Middle frontal gyrus (tissue), 1 donor: ENCODE measurements at regions not wholly inside any gene's neighbourhood (a gene's known extent, or its start where the extent isn't known, plus 50 kb on each side); places are given as distances from the start of the nearest gene placed in this dataset.
"Not testable (repeated sequence)": the region's sequence is repeated elsewhere in the genome, so short reads cannot be mapped to it uniquely, and the experiment has no call there.

Source experiments
- DNase-seq: peaks from one replicate; pipeline ENCODE4 v3.0.0-alpha.2; 2015; ENCODE audit warnings: low spot score; ENCODE audit errors: extremely low spot score

GRCh38 chr1:181949500-181949899 is 112.0 kb downstream of the ZNF648 start:
- DNase-seq = no peak

- DNase-seq = no peak
Measured at GRCh38 chr1:181948372-181948771, 113.1 kb downstream of the ZNF648 start.

DNA sequence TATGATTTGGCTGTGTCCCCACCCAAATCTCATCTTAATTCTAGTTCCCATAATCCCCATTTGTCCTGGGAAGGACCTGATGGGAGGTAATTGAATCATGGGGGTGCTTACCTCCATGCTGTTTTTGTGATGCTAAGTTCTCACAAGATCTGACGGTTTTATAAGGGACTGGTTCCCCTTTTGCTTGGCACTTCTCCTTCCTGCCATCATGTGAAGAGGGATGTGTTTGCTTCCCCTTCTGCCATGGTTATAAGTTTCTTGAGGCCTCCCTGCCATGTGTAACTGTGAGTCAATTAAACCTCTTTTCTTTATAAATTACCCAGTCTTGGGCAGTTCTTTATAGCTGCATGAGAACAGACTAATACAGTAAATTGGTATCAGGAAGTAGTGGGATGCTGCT is 114.1 kb downstream of the ZNF648 start:
- DNase-seq = no peak

DNA sequence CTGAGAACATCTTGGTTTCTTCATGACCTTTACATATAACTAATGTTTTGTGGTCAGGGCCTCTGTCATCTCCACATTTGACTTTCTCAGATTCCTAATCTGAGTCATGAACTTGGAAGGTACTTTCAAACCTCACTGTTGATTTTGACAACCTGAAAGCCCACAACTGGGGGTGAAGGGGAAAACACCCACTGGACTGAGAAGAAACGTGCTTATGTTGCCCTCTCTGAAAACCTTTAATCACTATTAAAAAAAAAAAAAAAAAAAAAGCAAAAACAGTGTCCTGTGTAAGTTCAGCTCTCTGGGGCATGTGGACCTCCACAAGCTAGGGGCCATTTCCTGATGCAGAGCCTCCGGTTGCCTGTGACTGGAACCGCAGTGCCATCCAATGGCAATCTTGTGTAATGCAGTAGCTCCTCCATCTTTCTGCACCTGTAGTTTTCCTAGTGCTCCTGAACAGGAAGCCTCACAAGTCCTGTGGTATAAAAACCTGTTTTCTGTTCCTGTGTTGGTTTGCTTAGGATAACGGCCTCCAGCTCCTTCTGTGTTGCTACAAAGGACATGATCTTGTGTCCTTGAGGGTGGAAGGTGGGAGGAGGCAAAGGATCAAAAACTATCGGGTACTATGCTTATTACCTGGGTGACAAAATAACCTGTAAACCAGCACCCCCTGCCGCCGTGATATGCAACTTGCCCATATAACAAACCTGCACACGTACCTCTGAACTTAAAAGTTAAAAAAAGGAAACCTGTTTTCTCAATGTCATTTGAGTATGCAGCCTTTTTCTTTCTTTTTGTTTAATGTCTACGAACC is 124.5 kb downstream of the ZNF648 start:
- DNase-seq = peak; percentile 31

DNA sequence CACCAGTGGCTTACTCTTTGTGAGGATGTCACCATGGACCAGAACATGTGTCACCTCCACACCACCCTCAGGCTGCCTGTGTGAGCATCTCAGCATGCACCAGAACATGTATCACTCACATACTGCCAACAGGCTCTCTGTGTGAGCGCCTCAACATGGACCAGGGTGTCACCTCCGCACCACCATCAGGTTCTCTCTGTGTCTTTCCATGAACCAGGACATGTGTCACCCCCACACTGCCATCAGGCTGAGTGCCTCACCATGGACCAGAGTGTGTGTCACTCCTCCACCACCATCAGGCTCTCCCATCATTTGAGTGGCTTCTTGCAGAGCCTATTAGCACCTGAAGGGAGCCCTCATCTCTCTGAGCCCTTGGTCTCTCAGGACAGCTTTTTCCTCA is 125.2 kb downstream of the ZNF648 start:
- no peak for DNase-seq

DNA sequence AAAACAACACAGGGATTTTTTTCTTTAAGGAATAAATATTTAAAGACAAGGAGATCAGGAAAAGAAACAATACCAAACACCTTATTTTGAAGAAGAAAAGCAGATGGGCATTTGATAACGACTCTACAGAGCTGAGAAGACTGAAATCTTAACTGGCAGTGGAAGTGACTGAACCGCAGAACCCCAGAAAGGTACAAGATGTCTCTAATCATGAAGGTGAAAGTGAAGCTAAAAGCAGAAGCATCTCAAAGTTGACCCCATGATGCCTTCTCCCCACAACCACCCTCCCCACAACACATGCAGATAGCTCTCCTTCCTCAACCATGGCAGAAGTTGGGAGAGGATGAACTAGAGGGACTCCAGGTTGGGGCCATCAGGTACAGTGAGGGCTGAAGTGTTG is 129.6 kb downstream of the ZNF648 start:
- DNase-seq = no peak

DNA sequence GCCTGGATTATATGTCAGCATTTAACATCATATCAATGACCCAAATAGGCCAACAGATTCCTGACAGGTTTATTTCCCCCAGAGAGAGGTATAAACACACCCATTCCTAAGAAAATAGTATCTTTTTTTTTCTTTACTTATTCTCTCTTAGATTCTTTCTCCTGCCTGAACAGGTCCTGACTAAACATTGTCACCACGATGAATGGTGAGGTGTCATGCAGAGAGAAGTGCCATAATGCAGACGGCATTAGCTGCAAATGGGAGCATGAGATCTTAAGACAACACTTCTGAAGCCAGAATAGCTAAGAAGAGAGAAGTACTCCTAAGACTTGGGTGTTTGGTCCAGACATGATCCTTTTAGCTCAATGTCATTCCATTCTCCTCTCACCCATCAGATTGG is 131.3 kb downstream of the ZNF648 start:
- DNase-seq = no peak

GRCh38 chr1:181926697-181927096 is 134.8 kb downstream of the ZNF648 start:
- no peak for DNase-seq

- DNase-seq = not testable (repeated sequence)
Measured at GRCh38 chr1:181924034-181924433, 137.5 kb downstream of the ZNF648 start.

DNA sequence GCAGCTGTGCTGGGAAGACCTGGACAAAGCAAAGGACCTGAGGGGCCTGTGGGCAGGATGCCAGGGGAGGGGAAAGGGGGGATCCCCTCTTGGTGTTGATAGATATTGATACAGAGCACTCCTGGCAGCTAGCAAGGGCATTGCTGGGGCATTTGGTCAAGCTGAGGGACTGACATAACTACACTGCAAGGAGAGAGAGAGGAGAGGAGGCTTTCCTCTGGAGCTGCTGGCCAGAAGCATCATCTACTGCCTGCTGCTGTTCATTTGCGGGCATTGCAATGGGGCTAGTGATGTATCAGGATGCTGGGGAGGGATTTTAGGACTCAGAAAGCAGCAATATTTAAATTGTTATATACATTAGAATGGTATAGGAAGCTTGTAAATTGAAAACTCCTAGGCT is 142.0 kb downstream of the ZNF648 start:
- DNase-seq = no peak

DNA sequence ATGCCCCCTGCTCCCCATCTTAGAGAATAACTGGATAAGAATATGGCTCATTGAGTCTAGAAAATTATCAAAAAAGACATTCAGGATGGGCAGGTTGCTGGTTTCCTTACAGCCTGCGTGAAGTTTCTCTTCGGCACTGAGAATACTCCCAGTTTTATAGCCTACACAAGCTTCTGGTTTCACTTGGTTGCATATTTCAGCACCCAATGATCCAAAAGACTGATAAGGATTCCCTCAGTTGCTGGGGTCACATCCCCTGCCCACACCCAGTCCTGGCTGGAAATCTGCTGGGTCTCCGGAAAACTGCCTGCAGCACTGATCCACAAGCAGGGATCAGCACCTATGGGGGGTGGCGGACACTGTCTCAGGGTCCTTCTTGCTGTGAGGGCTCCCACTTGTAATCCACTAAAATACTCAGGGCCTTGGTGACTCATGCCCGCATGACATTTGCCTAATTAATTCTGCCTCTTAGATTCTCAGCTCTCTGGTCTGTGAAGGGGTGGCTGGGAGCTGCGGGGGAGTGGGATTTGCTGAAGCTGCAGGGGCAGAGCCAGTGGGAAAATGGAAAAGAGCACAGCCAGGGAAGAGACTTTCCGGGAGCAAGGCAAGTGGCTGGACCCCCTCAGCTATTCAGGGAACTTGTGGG is 142.5 kb downstream of the ZNF648 start:
- DNase-seq = no peak

GRCh38 chr1:181911715-181912114 is 149.8 kb downstream of the ZNF648 start:
- DNase-seq = no peak

DNA sequence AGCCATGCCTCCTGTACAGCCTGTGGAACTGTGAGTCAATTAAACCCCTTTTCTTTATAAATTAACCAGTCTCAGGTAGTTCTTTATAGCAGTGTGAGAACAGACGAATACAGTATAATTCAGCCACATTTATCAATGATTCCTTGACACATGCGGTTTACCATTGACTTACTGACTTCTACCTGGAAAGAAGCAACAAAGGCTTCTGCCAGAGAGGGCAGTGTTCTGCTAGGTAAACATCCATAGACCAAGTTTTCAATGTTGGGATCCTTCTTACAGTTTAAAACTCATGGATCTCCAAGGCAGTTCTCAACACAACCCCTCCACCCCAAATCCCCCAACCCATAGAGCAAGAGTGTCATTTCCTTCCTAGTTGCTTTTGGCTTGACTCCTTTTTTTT is 150.6 kb downstream of the ZNF648 start:
- no peak for DNase-seq

GRCh38 chr1:181909010-181909409 is 152.5 kb downstream of the ZNF648 start:
- DNase-seq = no peak

- no peak for DNase-seq
Measured at GRCh38 chr1:181906631-181907030, 154.9 kb downstream of the ZNF648 start.

DNA sequence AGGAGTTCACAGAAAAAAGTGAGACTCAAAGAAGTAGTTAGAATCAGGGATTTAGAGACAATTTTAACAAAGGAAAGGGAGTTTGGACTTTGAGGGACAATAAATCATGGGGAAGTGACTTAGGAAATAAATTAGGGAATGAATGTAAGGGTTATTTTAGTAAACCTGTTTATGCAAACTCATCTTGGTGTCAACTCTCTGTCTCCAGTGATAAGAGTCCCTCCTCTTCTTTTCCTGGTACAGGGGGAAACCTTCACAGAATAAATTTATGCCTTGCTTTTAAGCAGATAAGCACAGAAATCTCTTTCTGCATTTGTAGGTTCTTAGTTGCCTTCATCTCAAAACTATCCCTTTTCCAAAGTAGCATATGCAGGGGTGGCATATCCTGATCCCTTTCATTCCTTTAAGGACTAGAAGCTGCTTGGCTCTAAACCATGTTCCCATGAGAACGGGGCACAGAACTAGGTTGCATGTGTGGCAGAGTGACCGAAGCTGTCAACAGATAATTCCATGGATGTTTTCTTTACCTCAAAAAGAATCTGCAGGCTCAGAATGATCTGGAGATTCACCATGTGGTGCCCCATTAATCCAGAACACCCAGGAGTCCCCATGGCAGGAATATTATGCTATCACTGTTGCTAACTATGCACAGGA is 155.4 kb downstream of the ZNF648 start:
- DNase-seq = no peak

GRCh38 chr1:181898773-181899172 is 162.7 kb downstream of the ZNF648 start:
- no peak for DNase-seq

DNA sequence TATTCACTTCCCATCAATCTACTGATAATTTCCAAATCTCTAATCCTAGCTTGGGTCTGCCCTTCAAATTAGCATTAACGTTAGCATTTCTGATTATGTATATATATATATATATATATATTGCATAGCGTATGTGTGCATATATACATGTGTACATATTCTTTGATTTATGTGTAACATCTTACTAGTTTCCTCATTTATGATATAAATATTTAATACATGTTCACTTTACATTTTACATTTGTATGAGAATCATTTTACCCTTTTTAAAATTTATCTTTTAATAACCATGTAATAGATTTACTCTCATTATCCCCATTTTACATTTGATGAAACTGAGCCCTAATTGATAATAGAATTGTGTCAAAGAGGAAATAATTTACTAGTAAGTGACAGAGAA is 164.7 kb downstream of the ZNF648 start:
- no peak for DNase-seq

DNA sequence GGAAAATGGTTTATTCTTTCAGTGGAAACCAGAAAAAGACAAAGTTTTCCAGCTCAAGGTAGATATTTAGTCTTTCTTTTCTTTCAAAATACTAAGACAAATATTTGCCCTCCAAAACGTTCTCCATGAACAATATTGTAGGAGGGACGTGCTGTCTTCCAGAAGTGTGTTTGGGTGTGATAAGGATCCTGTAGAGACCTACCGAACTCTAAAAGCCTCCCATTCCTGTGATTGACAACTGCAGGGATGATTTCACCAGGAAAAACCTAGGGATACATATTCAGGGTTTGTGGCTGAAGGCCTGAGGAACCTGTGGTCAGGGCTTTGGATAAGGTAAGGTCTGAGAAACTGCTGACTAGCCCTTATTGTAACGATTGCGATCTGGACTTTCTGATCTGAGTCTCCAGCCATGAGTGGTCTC is 167.1 kb downstream of the ZNF648 start:
- DNase-seq = no peak

DNA sequence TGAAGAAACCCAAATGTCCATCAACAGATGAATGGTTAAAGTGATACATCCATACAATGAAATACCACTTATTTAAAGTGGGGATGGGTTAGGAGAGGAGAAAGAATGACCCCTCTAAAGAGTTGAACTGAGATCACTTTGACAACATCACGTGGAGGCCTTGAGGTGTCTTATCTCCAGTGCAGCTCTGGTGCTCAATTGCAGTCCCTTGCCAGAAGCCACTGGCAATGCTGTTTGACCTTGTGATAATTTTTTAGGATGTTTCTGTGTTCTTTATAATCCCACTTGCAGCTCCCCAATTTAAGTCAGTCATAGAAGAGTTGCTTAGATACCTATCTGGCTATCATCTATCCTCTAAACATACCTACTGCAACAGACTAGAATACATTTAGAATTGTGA is 167.6 kb downstream of the ZNF648 start:
- DNase-seq = no peak

DNA sequence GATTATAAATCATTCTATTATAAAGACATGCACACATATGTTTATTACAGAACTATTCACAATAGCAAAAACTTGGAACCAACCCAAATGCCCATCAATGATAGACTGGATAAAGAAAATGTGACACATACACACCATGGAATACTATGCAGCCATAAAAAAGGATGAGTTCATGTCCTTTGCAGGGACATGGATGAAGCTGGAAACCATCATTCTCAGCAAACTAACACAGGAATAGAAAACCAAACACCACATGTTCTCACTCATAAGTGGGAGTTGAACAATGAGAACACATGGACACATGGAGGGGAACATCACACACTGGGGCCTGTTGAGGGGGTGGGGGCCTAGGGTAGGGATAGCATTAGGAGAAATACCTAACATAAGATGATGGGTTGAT is 168.4 kb downstream of the ZNF648 start:
- DNase-seq = not testable (repeated sequence)

GRCh38 chr1:181872562-181872961 is 188.9 kb downstream of the ZNF648 start:
- DNase-seq = no peak
